ENCODE measurements at regions not wholly inside any gene's neighbourhood (a gene's known extent, or its start where the extent isn't known, plus 50 kb on each side); places are given as distances from the start of the nearest gene placed in this dataset.

- no peaks in the 10 kb centered on the region for H3K4me1 ChIP-seq (replicated peaks in 1 of 2)
- no peak overlapping the region for H3K27ac ChIP-seq
- WGBS, 4 donors = 82 to 92% (median 86%) methylated on average over 9 of the region's 9 CpGs
- no peak for DNase-seq
- intact Hi-C loops (cut with DNase I) = no loop called here
- no peaks in the 10 kb centered on the region for H3K36me3 ChIP-seq (replicated peaks in 1 of 2)
- TF ChIP-seq POLR2A (IDR thresholded peaks at IDR 0.05) = no peak
- no peak for TF ChIP-seq CTCF (IDR thresholded peaks at IDR 0.05)
- H3K9me3 ChIP-seq (replicated peaks in 1 of 3) = no peaks in the 10 kb centered on the region
- H3K27me3 ChIP-seq = no peaks in the 10 kb centered on the region
- H3K4me3 ChIP-seq = no peak overlapping the region
Observed at GRCh38 chr11:56883371-56883987, 105.2 kb upstream of the OR5AK2 start.

- WGBS, 4 donors = 53 to 71% (median 61%) methylated on average over 3 of the region's 3 CpGs
Observed at GRCh38 chr11:56876621-56877275, 112.0 kb upstream of the OR5AK2 start.

GRCh38 chr11:56855217-56855616 is 106.7 kb upstream of the OR9G4 start:
- H3K27ac ChIP-seq = no peak overlapping the region
- WGBS, 4 donors = 57 to 72% (median 66%) methylated on average over 2 of the region's 2 CpGs
- no peaks in the 10 kb centered on the region for H3K9me3 ChIP-seq (replicated peaks in 1 of 3)
- H3K4me3 ChIP-seq = no peak overlapping the region
- intact Hi-C loops (cut with DNase I) = no loop called here
- no peak for DNase-seq
- H3K36me3 ChIP-seq (replicated peaks in 1 of 2) = no peaks in the 10 kb centered on the region
- H3K4me1 ChIP-seq (replicated peaks in 1 of 2) = no peaks in the 10 kb centered on the region
- H3K27me3 ChIP-seq = no peaks in the 10 kb centered on the region
- TF ChIP-seq CTCF (IDR thresholded peaks at IDR 0.05) (no peak), POLR2A (IDR thresholded peaks at IDR 0.05) (no peak)

More at GRCh38 chr11:56876621-56877275, 112.0 kb upstream of the OR5AK2 start:
- DNase-seq = no peak
- Histone ChIP-seq H3K27me3 (no peaks in the 10 kb centered on the region), H3K36me3 (replicated peaks in 1 of 2) (no peaks in the 10 kb centered on the region), H3K4me1 (replicated peaks in 1 of 2) (no peaks in the 10 kb centered on the region), H3K4me3 (no peak overlapping the region), H3K9me3 (replicated peaks in 1 of 3) (no peaks in the 10 kb centered on the region), H3K27ac (no peak overlapping the region)
- no peak for TF ChIP-seq POLR2A (IDR thresholded peaks at IDR 0.05)
- no peak for TF ChIP-seq CTCF (IDR thresholded peaks at IDR 0.05)
- intact Hi-C loops (cut with DNase I) = no loop called here

GRCh38 chr11:56852131-56852530 is 103.6 kb upstream of the OR9G4 start:
- no peak overlapping the region for H3K27ac ChIP-seq
- no peak for TF ChIP-seq CTCF (IDR thresholded peaks at IDR 0.05)
- intact Hi-C loops (cut with DNase I) = no loop called here
- no peaks in the 10 kb centered on the region for H3K36me3 ChIP-seq (replicated peaks in 1 of 2)
- no peaks in the 10 kb centered on the region for H3K27me3 ChIP-seq
- WGBS, 4 donors = 68 to 91% (median 72%) methylated on average over 1 of the region's 1 CpG
- no peaks in the 10 kb centered on the region for H3K4me1 ChIP-seq (replicated peaks in 1 of 2)
- no peaks in the 10 kb centered on the region for H3K9me3 ChIP-seq (replicated peaks in 1 of 3)
- DNase-seq = no peak
- H3K4me3 ChIP-seq = no peak overlapping the region

Measured in adrenal gland (tissue), 9 donors.